H1 (cell line): ENCODE measurements at regions not wholly inside any gene's neighbourhood (a gene's known extent, or its start where the extent isn't known, plus 50 kb on each side); places are given as distances from the start of the nearest gene placed in this dataset.

Source experiments
- CTCF ChIA-PET: fragments of 300-600 bp; sonication (Branson Sonifier 250); formaldehyde crosslinking; loops from one replicate; lab custom pipeline; 2021; ENCODE audit not compliant: partially characterized antibody; lab: Charles Lee
- POLR2A ChIA-PET: fragments of 300-600 bp; sonication (Branson Sonifier 250); formaldehyde crosslinking; loops from one replicate; lab custom pipeline; 2021; ENCODE audit warnings: inconsistent platforms; ENCODE audit not compliant: partially characterized antibody; lab: Charles Lee
- DNase-seq, 2 experiments: peaks; one replicate each; pipeline versions ENCODE4 v3.0.0 to v3.0.0-alpha.2; 2010 to 2022; ENCODE audit warnings: low spot score in 2 of 2, low read depth in 1 of 2, mixed read lengths in 1 of 2
- FAIRE-seq: peaks from 2 replicates; lab custom pipeline; 2011; peaks lifted over from hg19 to GRCh38; lab: Jason Lieb, UNC
- H2AFZ ChIP-seq: 2 replicates; pipeline ENCODE4 v1.8.1; 2012; ENCODE audit warnings: low read length, inconsistent platforms
- H2AK5ac ChIP-seq: 2 replicates; pipeline ENCODE4 v1.6.1; 2013; ENCODE audit warnings: low read depth, low read length
- H2BK120ac ChIP-seq: replicated peaks from 2 replicates; pipeline ENCODE3; 2013; ENCODE audit warnings: low read depth, low read length, inconsistent platforms
- H2BK12ac ChIP-seq: 2 replicates; pipeline ENCODE4 v1.6.1; 2013; ENCODE audit warnings: low read depth, low read length
- H2BK15ac ChIP-seq: 2 replicates; pipeline ENCODE4 v1.6.1; 2013; ENCODE audit warnings: low read length
- H2BK20ac ChIP-seq: 2 replicates; pipeline ENCODE4 v1.6.1; 2013; ENCODE audit warnings: low read length
- H2BK5ac ChIP-seq: 2 replicates; pipeline ENCODE4 v1.6.1; 2013; ENCODE audit warnings: low read depth, low read length
- H3K14ac ChIP-seq: 2 replicates; pipeline ENCODE4 v1.6.1; 2013; ENCODE audit warnings: inconsistent platforms; ENCODE audit not compliant: insufficient read length
- H3K18ac ChIP-seq: 2 replicates; pipeline ENCODE4 v1.6.1; 2013; ENCODE audit warnings: low read length; ENCODE audit errors: extremely low read depth
- H3K23ac ChIP-seq: 2 replicates; pipeline ENCODE4 v1.6.1; 2013; ENCODE audit warnings: inconsistent platforms; ENCODE audit not compliant: insufficient read length
- H3K23me2 ChIP-seq: 2 replicates; pipeline ENCODE4 v1.6.1; 2013; ENCODE audit warnings: low read depth, low read length
- H3K27ac ChIP-seq: 2 replicates; pipeline ENCODE4 v1.6.1; 2011; ENCODE audit warnings: low read depth, low read length, inconsistent platforms
- H3K27me3 ChIP-seq, 4 experiments: replicated peaks in 1 of 4; 1 replicate in 1 of 4; 2 replicates in 3 of 4; pipeline versions ENCODE4 v1.6.1 to v1.8.1; 2011 to 2013; ENCODE audit warnings: low read length in 3 of 4, mild to moderate bottlenecking in 3 of 4, inconsistent platforms in 2 of 4, mixed read lengths in 2 of 4, moderate library complexity in 1 of 4; ENCODE audit not compliant: control insufficient read depth in 3 of 4, insufficient read depth in 3 of 4; ENCODE audit errors: extremely low read depth in 1 of 4
- H3K36me3 ChIP-seq, 4 experiments: 2 replicates each; pipeline versions ENCODE4 v1.6.1 to v1.8.1; 2011 to 2013; ENCODE audit warnings: mild to moderate bottlenecking in 4 of 4, low read length in 3 of 4, moderate library complexity in 2 of 4, control low read depth in 1 of 4, inconsistent platforms in 1 of 4; ENCODE audit not compliant: insufficient read depth in 4 of 4, control insufficient read depth in 2 of 4
- H3K4ac ChIP-seq: replicated peaks from 2 replicates; pipeline ENCODE3; 2013; ENCODE audit warnings: low read length, low read depth, mixed read lengths, inconsistent platforms; ENCODE audit not compliant: insufficient read length
- H3K4me1 ChIP-seq, 4 experiments: replicated peaks in 1 of 4; 1 replicate in 1 of 4; 2 replicates in 3 of 4; pipeline versions ENCODE4 v1.6.1 to v1.8.1; 2011 to 2013; ENCODE audit warnings: low read length in 3 of 4, inconsistent platforms in 2 of 4, mixed read lengths in 1 of 4; ENCODE audit not compliant: insufficient read depth in 4 of 4, control insufficient read depth in 3 of 4
- H3K4me2 ChIP-seq, 2 experiments: 2 replicates each; pipeline versions ENCODE4 v1.6.1 to v1.8.1; 2011 to 2013; ENCODE audit warnings: low read depth in 2 of 2, low read length in 2 of 2, control low read depth in 1 of 2, inconsistent platforms in 1 of 2, mild to moderate bottlenecking in 1 of 2; ENCODE audit not compliant: insufficient read depth in 1 of 2
- H3K4me3 ChIP-seq, 4 experiments: fragments of 200-600, 300-600 bp in 1 of 4; sonication (generic), shearing (Covaris generic), sonication (Bioruptor Twin) in 1 of 4; 2 replicates each; pipeline versions ENCODE4 v1.5.1 to v1.8.1; 2011 to 2016; ENCODE audit warnings: low read length in 4 of 4, low read depth in 3 of 4, control low read depth in 2 of 4, inconsistent platforms in 2 of 4, mild to moderate bottlenecking in 2 of 4, mixed read lengths in 1 of 4, moderate library complexity in 1 of 4; ENCODE audit not compliant: insufficient read depth in 2 of 4; ENCODE audit errors: extremely low read depth in 1 of 4
- H3K56ac ChIP-seq: replicated peaks from 2 replicates; pipeline ENCODE3; 2013; ENCODE audit warnings: low read depth, mild to moderate bottlenecking, mixed read lengths, low read length, inconsistent platforms; ENCODE audit not compliant: insufficient read length
- H3K79me1 ChIP-seq: 2 replicates; pipeline ENCODE4 v1.6.1; 2013; ENCODE audit warnings: low read depth, low read length, control low read depth
- H3K79me2 ChIP-seq, 2 experiments: 2 replicates each; pipeline versions ENCODE4 v1.6.1 to v1.8.1; 2012 to 2013; ENCODE audit warnings: low read length in 2 of 2, mild to moderate bottlenecking in 2 of 2, inconsistent platforms in 1 of 2; ENCODE audit not compliant: insufficient read depth in 2 of 2, control insufficient read depth in 1 of 2
- H3K9ac ChIP-seq, 4 experiments: replicated peaks in 1 of 4; 1 replicate in 1 of 4; 2 replicates in 3 of 4; pipeline versions ENCODE4 v1.6.1 to v1.8.1; 2011 to 2013; ENCODE audit warnings: low read depth in 3 of 4, low read length in 3 of 4, control low read depth in 2 of 4, mild to moderate bottlenecking in 2 of 4, moderate library complexity in 2 of 4, inconsistent platforms in 1 of 4; ENCODE audit errors: extremely low read depth in 1 of 4
- H3K9me3 ChIP-seq, 2 experiments: 2 replicates each; pipeline versions ENCODE4 v1.6.1 to v1.8.1; 2012 to 2013; ENCODE audit warnings: mild to moderate bottlenecking in 2 of 2, moderate library complexity in 2 of 2, control low read depth in 1 of 2, inconsistent platforms in 1 of 2, low read depth in 1 of 2, low read length in 1 of 2, mixed read lengths in 1 of 2; ENCODE audit not compliant: insufficient read depth in 2 of 2
- H4K20me1 ChIP-seq, 2 experiments: replicated peaks in 1 of 2; 2 replicates each; pipeline versions ENCODE3 to v1.8.1; 2011 to 2013; ENCODE audit warnings: inconsistent platforms in 2 of 2, low read length in 2 of 2, mild to moderate bottlenecking in 1 of 2; ENCODE audit not compliant: insufficient read depth in 2 of 2, control insufficient read depth in 1 of 2
- H4K5ac ChIP-seq: 2 replicates; pipeline ENCODE4 v1.6.1; 2013; ENCODE audit warnings: low read length, low read depth, mixed read lengths, inconsistent platforms; ENCODE audit not compliant: insufficient read length
- H4K8ac ChIP-seq: 2 replicates; pipeline ENCODE4 v1.8.0; 2013; ENCODE audit warnings: mild to moderate bottlenecking, moderate library complexity, low read length, inconsistent platforms; ENCODE audit not compliant: insufficient read depth; ENCODE audit errors: extremely low read depth
- H4K91ac ChIP-seq: replicated peaks from 2 replicates; pipeline ENCODE3; 2013; ENCODE audit warnings: low read length, mixed read lengths, inconsistent platforms; ENCODE audit not compliant: insufficient read length
- BACH1 ChIP-seq: IDR thresholded peaks from 2 replicates; pipeline ENCODE4 v1.6.1; 2012; ENCODE audit warnings: low read length, improper control_type of control experiment
- FOSL1 ChIP-seq: IDR thresholded peaks from 2 replicates; pipeline ENCODE4 v1.6.1; 2011; ENCODE audit warnings: mild to moderate bottlenecking, low read depth, low read length, moderate library complexity; ENCODE audit not compliant: insufficient read depth
- KDM4A ChIP-seq: IDR thresholded peaks from one replicate; pipeline ENCODE4 v1.7.1; 2012; ENCODE audit warnings: low read depth, mild to moderate bottlenecking, moderate library complexity, low read length, inconsistent platforms; ENCODE audit not compliant: severe bottlenecking
- MAX ChIP-seq: IDR thresholded peaks from 2 replicates; pipeline ENCODE4 v1.6.1; 2012; ENCODE audit warnings: inconsistent platforms
- RFX5 ChIP-seq: IDR thresholded peaks from 2 replicates; pipeline ENCODE4 v1.6.1; 2011; ENCODE audit warnings: low read depth, low read length, improper control_type of control experiment, borderline replicate concordance
- SRF ChIP-seq: IDR thresholded peaks from 2 replicates; pipeline ENCODE4 v1.6.1; 2011; ENCODE audit warnings: mild to moderate bottlenecking, low read depth, low read length, moderate library complexity
- WGBS, 2 experiments: shearing (Covaris generic) in 1 of 2; methylation state at CpG; one replicate each; pipeline versions ENCODE4 v1.1.6 to v1.1.7; 2013 to 2015; ENCODE audit warnings: low lambda C conversion rate in 2 of 2, mixed read lengths in 2 of 2, inconsistent platforms in 1 of 2, low coverage in 1 of 2, missing lambda C conversion rate in 1 of 2; ENCODE audit not compliant: insufficient replicate concordance in 2 of 2, insufficient coverage in 1 of 2, insufficient read length in 1 of 2; ENCODE audit errors: extremely low coverage in 1 of 2, missing lambda C conversion rate in 1 of 2; 5-methylcytosine and 5-hydroxymethylcytosine counted together

- H3K4me1 ChIP-seq = no peaks in the 10 kb centered on the region
- no peak overlapping the region for H3K9ac ChIP-seq
- no peak overlapping the region for H2BK15ac ChIP-seq
- H2BK5ac ChIP-seq = no peak overlapping the region
- H3K4ac ChIP-seq = no peak overlapping the region
- H4K5ac ChIP-seq = no peak overlapping the region
- H2AK5ac ChIP-seq = no peak overlapping the region
- H3K27ac ChIP-seq = no peak overlapping the region
- H3K23me2 ChIP-seq = no peaks in the 10 kb centered on the region
- no peak overlapping the region for H2BK20ac ChIP-seq
- 94% methylated on average over 4 of the region's 4 CpGs; no CpG with 5 or more reads in 1 of the 2 experiments for WGBS, 2 experiments
- H3K79me2 ChIP-seq = no peaks in the 10 kb centered on the region
- no peak overlapping the region for H4K8ac ChIP-seq
- DNase-seq (no peak), FAIRE-seq (no peak)
- no peak overlapping the region for H2BK120ac ChIP-seq
- H4K91ac ChIP-seq = no peak overlapping the region
- no peak overlapping the region for H3K18ac ChIP-seq
- no peak overlapping the region for H3K4me3 ChIP-seq
- no peak overlapping the region for H2BK12ac ChIP-seq
- no peaks in the 10 kb centered on the region for H4K20me1 ChIP-seq
- no peak overlapping the region for H3K14ac ChIP-seq
- H3K27me3 ChIP-seq = no peaks in the 10 kb centered on the region
- no peaks in the 10 kb centered on the region for H3K9me3 ChIP-seq
- H2AFZ ChIP-seq = no peak overlapping the region
- ChIA-PET POLR2A (no interaction called here), CTCF (no interaction called here)
- H3K56ac ChIP-seq = no peak overlapping the region
- H3K23ac ChIP-seq = no peak overlapping the region
- H3K4me2 ChIP-seq = no peak overlapping the region
- no peaks in the 10 kb centered on the region for H3K79me1 ChIP-seq
- no peaks in the 10 kb centered on the region for H3K36me3 ChIP-seq
- TF ChIP-seq BACH1 (no peak), KDM4A (no peak), SRF (no peak), FOSL1 (no peak), RFX5 (no peak), MAX (no peak)
Observed at GRCh38 chr14:87667659-87668058, 325.3 kb downstream of the GALC start.
